Psoas muscle (tissue), 7 donors: ENCODE measurements at regions not wholly inside any gene's neighbourhood (a gene's known extent, or its start where the extent isn't known, plus 50 kb on each side); places are given as distances from the start of the nearest gene placed in this dataset.

ENCODE experiments used
- ATAC-seq, 4 donors: fragments of 200-7000 bp; cut with Tn5 transposase; one replicate each; pipeline ENCODE4 v1.9.1; 2020; ENCODE audit warnings: moderate library complexity in 3 of 4, mild to moderate bottlenecking in 2 of 4
- DNase-seq, 2 donors: peaks; one replicate each; pipeline ENCODE4 v3.0.0-alpha.2; 2020
- H3K27ac ChIP-seq: fragments of 200-600 bp; one replicate; pipeline ENCODE4 v1.8.0; 2022
- H3K27me3 ChIP-seq, 3 donors: fragments of 200-600 bp in 1 of 3; one replicate each; pipeline versions ENCODE4 v1.6.1 to v1.8.0; 2013 to 2022; ENCODE audit warnings: low read length in 2 of 3, mild to moderate bottlenecking in 2 of 3, moderate library complexity in 1 of 3; ENCODE audit not compliant: insufficient read depth in 3 of 3
- H3K36me3 ChIP-seq, 2 donors: fragments of 200-600 bp in 1 of 2; one replicate each; pipeline versions ENCODE4 v1.6.1 to v1.8.0; 2013 to 2022; ENCODE audit warnings: low read depth in 1 of 2, mild to moderate bottlenecking in 1 of 2, moderate library complexity in 1 of 2; ENCODE audit not compliant: insufficient read depth in 1 of 2
- H3K4me1 ChIP-seq: fragments of 200-600 bp; one replicate; pipeline ENCODE4 v1.8.0; 2022
- H3K4me3 ChIP-seq: fragments of 200-600 bp; one replicate; pipeline ENCODE4 v1.8.0; 2022; ENCODE audit warnings: mild to moderate bottlenecking
- H3K9me3 ChIP-seq: fragments of 200-600 bp; one replicate; pipeline ENCODE4 v1.8.0; 2022
- CTCF ChIP-seq: fragments of 200-600 bp; IDR thresholded peaks from one replicate; pipeline ENCODE4 v1.8.0; 2022; ENCODE audit warnings: antibody characterized with exemption
- WGBS, 3 donors: extraction: QIAGEN DNeasy Blood & Tissue Kit; methylation state at CpG; one replicate each; pipeline versions ENCODE4 v1.1.6 to v1.1.7; 2013; 5-methylcytosine and 5-hydroxymethylcytosine counted together
- intact Hi-C, 2 donors: fragments of 100-400 bp; cut with DNase I; formaldehyde crosslinking; loops; one replicate each; pipeline versions ENCODE4 v1.11.0 to v1.14.2; 2022
- donor health status: healthy with polysubstance abuse.
- donor health status: DM: no; HTN: no; CAD: no; lungs with moderate emphysema.
- donor health status: Bipolar disorder and iron deficiency.
- donor health status: healthy.
- donor health status: DM: yes; HTN: yes; CAD: no.
- donor health status: DM: no; HTN: no; CAD: no.
- donor health status: DM: yes; HTN: yes; CAD: no.

- Histone ChIP-seq H3K4me3 (no peak overlapping the region), H3K4me1 (no peaks in the 10 kb centered on the region), H3K27ac (no peak overlapping the region), H3K27me3 (no peaks in the 10 kb centered on the region), H3K9me3 (no peaks in the 10 kb centered on the region), H3K36me3 (no peaks in the 10 kb centered on the region)
- WGBS, 3 donors, result 63 to 82% (median 73%) methylated on average over 1 of the region's 1 CpG
- ATAC-seq, result no peak
- no peak for DNase-seq
- intact Hi-C loops, result no loop called here
- no peak for TF ChIP-seq CTCF
Measured at GRCh38 chr4:129929052-129929451, 833.1 kb downstream of the C4orf33 start.

- intact Hi-C loops, result no loop called here
- TF ChIP-seq CTCF, result no peak
- H3K36me3 ChIP-seq, result no peaks in the 10 kb centered on the region
Measured at GRCh38 chr4:129929984-129930383, 834.0 kb downstream of the C4orf33 start.

GRCh38 chr4:129950217-129950616 is 854.3 kb downstream of the C4orf33 start:
- H3K27ac ChIP-seq, result no peak overlapping the region
- no peaks in the 10 kb centered on the region for H3K27me3 ChIP-seq
- no peak for TF ChIP-seq CTCF
- no peak for DNase-seq
- WGBS, 3 donors, result 72 to 78% (median 77%) methylated on average over 3 of the region's 3 CpGs
- intact Hi-C loops, result no loop called here
- no peak overlapping the region for H3K4me3 ChIP-seq
- no peaks in the 10 kb centered on the region for H3K4me1 ChIP-seq
- ATAC-seq, result no peak
- no peaks in the 10 kb centered on the region for H3K9me3 ChIP-seq
- H3K36me3 ChIP-seq, result no peaks in the 10 kb centered on the region

More at GRCh38 chr4:129929984-129930383, 834.0 kb downstream of the C4orf33 start:
- Histone ChIP-seq H3K27me3 (no peaks in the 10 kb centered on the region), H3K27ac (no peak overlapping the region), H3K4me3 (no peak overlapping the region), H3K9me3 (no peaks in the 10 kb centered on the region), H3K4me1 (no peaks in the 10 kb centered on the region)
- 88 to 91% (median 89%) methylated on average over 7 of the region's 7 CpGs for WGBS, 3 donors
- DNase-seq (no peak), ATAC-seq (no peak)

GRCh38 chr4:129966175-129966574 is 870.2 kb downstream of the C4orf33 start:
- intact Hi-C loops, result no loop called here
- DNase-seq (no peak), ATAC-seq (no peak)
- H3K4me1 ChIP-seq, result no peaks in the 10 kb centered on the region
- 18 to 41% (median 22%) methylated on average over 2 of the region's 2 CpGs for WGBS, 3 donors
- H3K27ac ChIP-seq, result no peak overlapping the region
- no peaks in the 10 kb centered on the region for H3K36me3 ChIP-seq
- no peak for TF ChIP-seq CTCF
- H3K27me3 ChIP-seq, result no peaks in the 10 kb centered on the region
- H3K9me3 ChIP-seq, result no peaks in the 10 kb centered on the region
- no peak overlapping the region for H3K4me3 ChIP-seq

GRCh38 chr4:129968366-129968765 is 872.4 kb downstream of the C4orf33 start:
- intact Hi-C loops, result no loop called here
- TF ChIP-seq CTCF, result no peak
- no peak for ATAC-seq
- no peak overlapping the region for H3K4me3 ChIP-seq
- H3K27me3 ChIP-seq, result no peaks in the 10 kb centered on the region
- WGBS, 3 donors, result 79 to 86% (median 80%) methylated on average over 3 of the region's 3 CpGs
- H3K27ac ChIP-seq, result no peak overlapping the region
- DNase-seq, result no peak
- H3K9me3 ChIP-seq, result no peaks in the 10 kb centered on the region
- H3K36me3 ChIP-seq, result no peaks in the 10 kb centered on the region
- H3K4me1 ChIP-seq, result no peaks in the 10 kb centered on the region
